Occipital lobe (tissue), 1 donor: ENCODE measurements at regions not wholly inside any gene's neighbourhood (a gene's known extent, or its start where the extent isn't known, plus 50 kb on each side); places are given as distances from the start of the nearest gene placed in this dataset.
"Not testable (repeated sequence)": the region's sequence is repeated elsewhere in the genome, so short reads cannot be mapped to it uniquely, and the experiment has no call there.

ENCODE experiments used
- DNase-seq: peaks from one replicate; lab custom pipeline; 2025; lab: John Stamatoyannopoulos, UW

- DNase-seq: no peak
Measured at GRCh38 chr10:65742906-65743305, 1182.9 kb upstream of the LRRTM3 start.

- DNase-seq: no peak
Measured at GRCh38 chr10:65751218-65751617, 1174.6 kb upstream of the LRRTM3 start.

- no peak for DNase-seq
Measured at GRCh38 chr10:65751896-65752295, 1173.9 kb upstream of the LRRTM3 start.

- no peak for DNase-seq
Measured at GRCh38 chr10:65753532-65753931, 1172.3 kb upstream of the LRRTM3 start.

- DNase-seq: no peak
Measured at GRCh38 chr10:65754112-65754511, 1171.7 kb upstream of the LRRTM3 start.

- no peak for DNase-seq
Measured at GRCh38 chr10:65762311-65762710, 1163.5 kb upstream of the LRRTM3 start.

- no peak for DNase-seq
Measured at GRCh38 chr10:65765006-65765541, 1160.8 kb upstream of the LRRTM3 start.

GRCh38 chr10:65769828-65770227 lies 1156.0 kb upstream of the LRRTM3 start:
- no peak for DNase-seq

- DNase-seq: no peak
Measured at GRCh38 chr10:65778753-65779152, 1147.1 kb upstream of the LRRTM3 start.

GRCh38 chr10:65779985-65780384 lies 1145.9 kb upstream of the LRRTM3 start:
- no peak for DNase-seq

GRCh38 chr10:65786279-65786678 lies 1139.6 kb upstream of the LRRTM3 start:
- DNase-seq: no peak

GRCh38 chr10:65787571-65787970 lies 1138.3 kb upstream of the LRRTM3 start:
- no peak for DNase-seq

GRCh38 chr10:65788271-65788670 lies 1137.6 kb upstream of the LRRTM3 start:
- no peak for DNase-seq

GRCh38 chr10:65791979-65792378 lies 1133.9 kb upstream of the LRRTM3 start:
- no peak for DNase-seq

- DNase-seq: no peak
Measured at GRCh38 chr10:65793738-65794425, 1132.0 kb upstream of the LRRTM3 start.

GRCh38 chr10:65794861-65795260 lies 1131.0 kb upstream of the LRRTM3 start:
- DNase-seq: not testable (repeated sequence)

- DNase-seq: no peak
Measured at GRCh38 chr10:65796472-65796871, 1129.4 kb upstream of the LRRTM3 start.

- DNase-seq: no peak
Measured at GRCh38 chr10:65798133-65798532, 1127.7 kb upstream of the LRRTM3 start.

- no peak for DNase-seq
Measured at GRCh38 chr10:65802391-65802790, 1123.4 kb upstream of the LRRTM3 start.

- DNase-seq: no peak
Measured at GRCh38 chr10:65805511-65805910, 1120.3 kb upstream of the LRRTM3 start.

GRCh38 chr10:65805993-65806392 lies 1119.8 kb upstream of the LRRTM3 start:
- DNase-seq: no peak

GRCh38 chr10:65808687-65809333 lies 1117.0 kb upstream of the LRRTM3 start:
- no peak for DNase-seq

- no peak for DNase-seq
Measured at GRCh38 chr10:65811931-65812525, 1113.8 kb upstream of the LRRTM3 start.
